DND-41 (cell line): ENCODE measurements at regions not wholly inside any gene's neighbourhood (a gene's known extent, or its start where the extent isn't known, plus 50 kb on each side); places are given as distances from the start of the nearest gene placed in this dataset.

Experiments
- EZH2 ChIP-seq: IDR thresholded peaks from 3 replicates; pipeline ENCODE4 v1.6.1; 2012; ENCODE audit warnings: borderline replicate concordance, low read depth, mild to moderate bottlenecking, moderate library complexity, low read length, inconsistent platforms; ENCODE audit not compliant: severe bottlenecking
- TF ChIP-seq, protein P1 (sequence below): IDR thresholded peaks from 2 replicates; pipeline ENCODE4 v1.5.1; 2012; ENCODE audit warnings: borderline replicate concordance, low read length, moderate library complexity, mild to moderate bottlenecking; ENCODE audit not compliant: poor library complexity, severe bottlenecking; ENCODE audit errors: extremely low read depth

GRCh38 chr14:39897657-39898056 is 465.4 kb upstream of the FBXO33 start:
- TF ChIP-seq, protein P1, sequence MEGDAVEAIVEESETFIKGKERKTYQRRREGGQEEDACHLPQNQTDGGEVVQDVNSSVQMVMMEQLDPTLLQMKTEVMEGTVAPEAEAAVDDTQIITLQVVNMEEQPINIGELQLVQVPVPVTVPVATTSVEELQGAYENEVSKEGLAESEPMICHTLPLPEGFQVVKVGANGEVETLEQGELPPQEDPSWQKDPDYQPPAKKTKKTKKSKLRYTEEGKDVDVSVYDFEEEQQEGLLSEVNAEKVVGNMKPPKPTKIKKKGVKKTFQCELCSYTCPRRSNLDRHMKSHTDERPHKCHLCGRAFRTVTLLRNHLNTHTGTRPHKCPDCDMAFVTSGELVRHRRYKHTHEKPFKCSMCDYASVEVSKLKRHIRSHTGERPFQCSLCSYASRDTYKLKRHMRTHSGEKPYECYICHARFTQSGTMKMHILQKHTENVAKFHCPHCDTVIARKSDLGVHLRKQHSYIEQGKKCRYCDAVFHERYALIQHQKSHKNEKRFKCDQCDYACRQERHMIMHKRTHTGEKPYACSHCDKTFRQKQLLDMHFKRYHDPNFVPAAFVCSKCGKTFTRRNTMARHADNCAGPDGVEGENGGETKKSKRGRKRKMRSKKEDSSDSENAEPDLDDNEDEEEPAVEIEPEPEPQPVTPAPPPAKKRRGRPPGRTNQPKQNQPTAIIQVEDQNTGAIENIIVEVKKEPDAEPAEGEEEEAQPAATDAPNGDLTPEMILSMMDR, result no peak
- TF ChIP-seq EZH2, result no peak
